ENCODE measurements at regions not wholly inside any gene's neighbourhood (a gene's known extent, or its start where the extent isn't known, plus 50 kb on each side); places are given as distances from the start of the nearest gene placed in this dataset.
"Not testable (repeated sequence)": the region's sequence is repeated elsewhere in the genome, so short reads cannot be mapped to it uniquely, and the experiment has no call there.

DNA sequence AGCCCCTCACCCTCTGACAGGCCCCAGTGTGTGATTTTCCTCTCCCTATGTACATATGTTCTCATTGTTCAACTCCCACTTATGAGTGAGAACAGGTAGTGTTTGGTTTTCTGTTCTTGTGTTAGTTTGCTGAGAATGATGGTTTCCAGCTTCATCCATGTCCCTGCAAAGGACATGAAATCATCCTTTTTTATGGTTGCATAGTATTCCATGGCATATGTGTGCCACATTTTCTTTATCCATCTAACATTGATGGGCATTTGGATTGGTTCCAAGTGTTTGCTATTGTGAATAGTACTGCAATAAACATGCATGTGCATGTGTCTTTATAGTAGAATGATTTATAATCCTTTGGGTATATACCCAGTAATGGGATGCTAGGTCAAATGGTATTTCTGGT lies 223.7 kb upstream of the VLDLR start:
- DNase-seq, result not testable (repeated sequence)

DNA sequence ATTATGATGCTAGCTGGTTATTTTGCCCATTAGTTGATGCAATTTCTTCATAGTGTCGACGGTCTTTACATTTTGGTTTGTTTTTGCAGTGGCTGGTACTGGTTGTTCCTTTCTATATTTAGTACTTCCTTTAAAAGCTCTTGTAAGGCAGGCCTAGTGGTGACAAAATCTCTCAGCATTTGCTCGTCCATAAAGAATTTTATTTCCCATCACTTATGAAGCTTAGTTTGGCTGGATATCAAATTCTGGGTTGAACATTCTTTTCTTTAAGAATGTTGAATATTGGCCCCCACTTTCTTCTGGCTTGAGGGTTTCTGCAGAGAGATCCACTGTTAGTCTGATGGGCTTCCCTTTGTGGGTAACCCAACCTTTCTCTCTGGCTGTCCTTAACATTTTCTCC lies 219.8 kb upstream of the VLDLR start:
- not testable (repeated sequence) for DNase-seq

DNA sequence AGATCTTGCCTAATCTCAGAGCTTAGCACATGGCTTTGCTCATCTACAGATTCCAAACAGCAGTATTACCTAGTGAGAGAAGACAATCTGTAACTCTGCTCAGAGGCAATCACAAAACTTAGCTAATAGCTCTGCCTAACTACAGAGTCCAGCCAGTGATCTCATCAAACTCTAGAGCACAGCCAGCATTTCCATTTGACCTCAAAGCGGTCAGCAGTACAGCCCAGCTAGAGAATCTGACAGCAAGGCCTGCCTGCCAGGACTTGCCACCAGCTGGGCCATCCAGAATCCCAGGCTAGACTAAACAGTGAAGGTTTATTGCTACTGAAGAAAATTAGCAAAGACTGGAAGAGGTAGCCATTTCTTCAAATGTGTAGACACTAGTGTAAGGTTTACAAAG lies 217.9 kb upstream of the VLDLR start:
- no peak for DNase-seq

DNA sequence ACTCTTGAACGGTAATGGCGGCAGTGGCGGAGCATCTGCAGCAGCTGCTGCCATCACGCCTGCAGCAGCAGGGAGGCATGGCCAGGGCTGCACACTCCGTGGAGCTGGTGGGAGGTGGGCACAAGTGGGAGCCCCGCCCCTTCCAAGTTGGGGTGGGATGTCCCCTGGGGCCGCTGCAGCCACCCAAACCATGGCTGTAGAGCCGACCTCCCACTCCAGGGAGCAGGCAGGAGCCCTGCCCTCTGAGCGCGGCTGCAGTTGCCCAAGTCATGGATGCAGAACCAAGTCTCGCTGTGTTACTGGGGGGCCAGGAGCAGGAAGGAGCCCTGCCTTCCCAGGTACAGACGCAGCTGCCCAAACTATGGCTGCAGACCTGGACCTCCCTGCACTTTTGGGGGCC lies 215.3 kb upstream of the VLDLR start:
- no peak for DNase-seq

DNA sequence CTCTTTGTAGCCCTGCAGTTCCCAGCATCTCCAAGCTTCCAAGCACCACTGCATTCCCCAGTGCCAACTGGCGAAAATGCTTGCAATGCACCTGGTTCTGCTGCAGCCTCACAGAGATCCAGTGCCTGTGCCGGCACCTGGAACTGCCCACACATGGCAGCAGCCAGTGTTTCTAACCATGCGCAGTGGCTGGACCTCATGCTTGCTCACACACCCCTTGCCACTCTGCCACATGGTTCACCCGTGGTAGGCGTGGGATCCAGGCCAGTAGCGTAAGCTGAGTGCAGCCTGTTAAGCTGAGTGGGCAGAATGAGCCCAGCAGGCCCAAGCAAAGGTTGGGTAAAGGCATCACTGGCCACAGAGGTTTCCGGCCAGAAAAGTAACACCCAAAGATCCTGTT lies 214.1 kb upstream of the VLDLR start:
- no peak for DNase-seq

DNA sequence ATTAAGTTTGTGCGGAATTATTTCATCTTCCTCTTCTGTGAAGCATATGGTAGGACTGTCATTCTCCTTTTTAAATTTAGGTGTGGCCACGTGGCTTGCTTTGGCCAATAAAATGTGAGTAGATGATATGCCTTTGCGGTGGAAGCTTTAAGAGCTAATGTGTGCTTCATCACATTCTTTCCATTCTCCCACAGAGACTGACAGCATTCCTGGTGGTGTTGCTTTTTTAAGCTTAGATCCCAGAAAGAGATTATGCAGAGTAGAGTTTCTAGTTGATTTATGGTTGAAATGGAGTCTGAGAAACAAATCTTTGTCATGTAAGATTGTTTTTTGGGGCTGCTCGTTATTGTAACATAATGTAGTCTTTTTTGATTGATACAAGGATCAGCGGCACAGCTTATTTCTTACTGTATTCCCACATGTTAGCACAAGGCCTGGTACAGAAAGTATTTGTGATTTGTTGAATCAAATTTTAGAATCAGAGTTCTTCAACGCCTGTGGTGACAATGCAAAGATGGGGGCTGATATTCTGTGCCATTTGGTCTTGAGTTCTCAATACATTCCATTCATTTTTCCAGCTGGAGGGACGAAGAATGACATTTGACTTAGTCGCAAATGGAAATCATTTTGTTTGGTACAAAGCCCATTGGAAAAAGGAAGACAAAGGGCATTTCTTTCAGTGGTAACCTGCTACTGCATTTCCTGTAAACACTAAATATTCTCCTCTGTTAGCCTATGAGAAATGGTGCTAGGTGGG lies 209.9 kb upstream of the VLDLR start:
- DNase-seq, result no peak

DNA sequence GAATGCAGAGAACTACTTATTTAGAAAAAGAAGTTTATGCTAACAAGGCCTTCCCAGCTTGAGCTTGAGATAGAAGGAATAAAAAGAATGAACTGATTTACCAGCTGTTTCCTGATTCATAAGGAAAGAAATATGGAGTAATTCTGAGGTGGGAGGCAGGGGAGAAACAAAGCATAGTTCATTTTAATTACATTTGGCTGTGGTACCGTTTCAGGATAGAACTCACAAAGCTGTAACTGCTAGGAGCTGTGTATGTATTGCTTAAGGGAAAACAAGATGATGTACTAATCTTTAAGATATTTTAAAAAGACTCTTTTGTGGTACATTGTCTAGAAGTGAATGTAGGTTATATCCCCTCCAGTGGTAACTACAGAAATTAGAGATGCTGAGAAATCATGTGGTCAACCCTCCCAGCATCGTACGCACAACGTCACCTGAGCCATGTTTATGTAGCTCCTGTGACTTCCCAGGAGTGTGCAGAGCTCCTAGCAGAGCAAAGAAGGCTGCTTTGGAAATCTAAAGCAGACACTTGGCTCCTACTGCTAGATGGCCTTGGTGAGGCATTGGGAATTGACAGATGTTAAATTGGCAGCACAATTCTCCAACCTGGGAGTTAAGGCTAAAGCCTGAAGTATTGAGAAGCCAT lies 208.3 kb upstream of the VLDLR start:
- DNase-seq, result peak in 1 of 2 experiments; percentile 29

DNA sequence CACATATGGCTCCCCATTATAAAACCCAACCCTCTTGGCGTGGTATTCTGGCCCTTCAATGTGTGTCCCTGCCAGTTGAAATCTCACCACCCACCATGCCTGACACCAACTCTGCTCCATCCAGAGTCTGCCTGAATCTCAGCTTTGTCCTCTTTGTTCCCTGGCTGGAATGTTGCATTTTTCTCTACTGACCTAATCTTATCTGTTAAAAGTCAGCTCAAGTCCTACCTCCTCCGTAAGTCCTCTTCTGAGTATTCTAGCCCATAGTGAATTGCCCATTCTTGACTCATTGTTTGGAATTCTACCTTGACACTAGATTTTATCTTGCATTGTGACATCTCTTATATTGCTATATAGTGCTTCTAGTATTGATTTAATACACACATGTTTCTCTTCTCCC lies 207.1 kb upstream of the VLDLR start:
- no peak for DNase-seq

DNA sequence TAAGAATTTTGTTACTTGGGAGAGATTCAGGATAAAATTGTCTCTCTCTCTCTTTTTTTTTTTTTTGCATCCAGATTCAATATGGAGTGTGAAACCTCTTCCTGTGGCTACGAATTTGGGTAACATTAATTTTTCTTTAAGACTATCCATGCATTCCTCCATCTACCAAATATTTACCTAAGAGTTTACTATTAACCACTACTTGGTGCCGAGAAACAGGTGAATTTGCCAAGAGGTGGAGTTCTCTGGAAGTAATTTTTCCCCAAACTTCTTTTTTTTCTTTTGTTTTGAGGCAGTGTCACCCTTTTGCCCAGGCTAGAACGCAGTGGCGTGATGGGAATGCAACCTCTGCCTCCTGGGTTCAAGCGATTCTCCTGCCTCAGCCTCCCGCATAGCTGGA lies 206.3 kb upstream of the VLDLR start:
- no peak for DNase-seq

DNA sequence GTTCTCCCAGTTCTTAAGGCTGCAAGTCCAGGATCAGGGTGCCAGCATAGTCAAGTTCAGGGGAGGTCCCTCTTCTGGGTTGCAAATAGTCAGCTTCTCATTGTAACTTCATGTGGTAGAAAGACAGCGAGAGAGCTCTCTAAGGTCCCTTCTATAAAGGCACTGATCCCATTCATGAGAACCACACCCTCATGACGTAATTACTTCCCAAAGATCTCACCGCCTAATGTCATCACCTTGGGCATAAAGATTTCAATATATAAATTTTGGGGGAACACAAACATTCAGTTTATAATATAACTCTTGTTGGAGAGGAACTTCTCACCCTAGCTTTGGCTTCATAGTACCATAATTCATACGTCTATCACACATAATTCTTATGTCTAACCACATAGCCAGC lies 203.9 kb upstream of the VLDLR start:
- DNase-seq, result no peak

DNA sequence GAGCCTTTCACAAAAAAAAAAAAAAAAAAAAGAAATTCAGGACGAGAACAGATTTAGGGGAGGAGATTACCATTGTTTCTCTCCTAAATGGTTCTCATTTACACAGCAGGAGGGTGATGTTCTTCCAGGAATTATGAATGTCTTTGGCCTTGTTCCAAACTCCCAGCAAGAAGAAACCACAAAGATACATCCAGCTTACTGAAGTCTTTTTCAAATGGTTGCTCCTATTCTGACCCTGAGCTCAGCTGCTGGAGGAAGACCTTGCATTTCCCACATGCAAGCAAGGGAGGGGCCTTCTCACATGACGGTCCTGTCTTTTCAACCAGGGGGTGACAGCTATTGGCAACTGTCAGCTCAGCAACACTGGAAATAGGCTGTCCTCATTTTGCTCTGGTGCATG lies 203.0 kb upstream of the VLDLR start:
- peak; percentile 79 to 97 for DNase-seq

DNA sequence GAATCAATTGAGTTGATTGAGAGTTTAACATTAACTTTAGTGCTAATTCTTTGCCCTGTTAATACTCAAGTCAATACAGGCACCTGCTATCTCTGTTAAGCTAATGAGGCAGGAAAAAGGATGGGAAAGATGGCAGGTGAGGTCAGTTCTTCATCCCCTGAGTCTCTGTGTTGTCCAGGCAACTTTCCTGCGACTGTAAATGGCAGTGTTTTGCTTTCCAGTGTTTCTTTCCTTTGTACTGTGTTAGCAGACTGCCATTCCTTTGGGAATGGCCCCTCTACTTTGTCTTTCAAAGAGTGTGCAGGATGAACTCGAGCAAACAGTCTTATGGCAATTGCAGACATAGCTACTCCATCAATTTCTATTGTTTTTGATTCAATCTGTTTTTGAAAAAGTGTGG lies 202.2 kb upstream of the VLDLR start:
- no peak for DNase-seq

DNA sequence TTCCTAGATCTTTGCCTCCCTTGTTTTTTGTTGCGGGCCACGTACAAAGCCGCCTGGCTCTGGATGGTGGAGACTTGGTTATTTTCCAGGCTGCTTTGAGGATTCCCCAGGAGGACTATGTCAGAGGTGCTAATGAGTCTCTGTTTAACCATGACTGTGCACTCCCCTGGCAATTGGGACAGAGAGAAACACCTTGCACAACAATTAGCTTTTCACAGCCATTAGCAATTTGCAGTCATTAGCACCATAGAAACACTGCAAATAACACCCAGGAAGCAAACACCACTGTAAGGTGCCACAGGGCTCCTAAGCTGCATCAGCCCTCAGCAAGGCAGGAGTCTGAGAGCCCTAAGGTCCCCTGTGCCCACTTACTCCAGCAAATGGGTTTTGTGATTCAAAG lies 201.0 kb upstream of the VLDLR start:
- no peak for DNase-seq

DNA sequence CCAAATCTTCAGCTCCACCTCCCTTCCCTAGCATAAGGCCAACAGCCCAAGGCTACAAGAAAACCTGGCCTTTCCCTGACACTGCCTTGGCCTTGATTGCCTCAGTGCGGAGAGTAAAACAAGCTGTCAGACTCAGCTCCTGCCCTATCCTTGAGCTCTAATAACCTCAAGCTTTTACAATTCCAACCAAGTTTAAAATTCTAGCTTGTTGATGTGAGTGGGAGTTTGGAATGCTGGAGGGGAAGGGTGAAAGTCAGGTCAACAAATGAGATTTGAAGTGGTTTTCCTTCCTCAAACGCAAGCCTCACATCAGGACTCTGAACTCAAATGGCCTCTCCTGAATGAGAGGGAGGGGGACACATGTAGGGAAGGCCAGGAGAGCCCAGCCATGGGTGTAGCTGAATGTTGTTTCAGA lies 197.0 kb upstream of the VLDLR start:
- DNase-seq, result no peak

DNA sequence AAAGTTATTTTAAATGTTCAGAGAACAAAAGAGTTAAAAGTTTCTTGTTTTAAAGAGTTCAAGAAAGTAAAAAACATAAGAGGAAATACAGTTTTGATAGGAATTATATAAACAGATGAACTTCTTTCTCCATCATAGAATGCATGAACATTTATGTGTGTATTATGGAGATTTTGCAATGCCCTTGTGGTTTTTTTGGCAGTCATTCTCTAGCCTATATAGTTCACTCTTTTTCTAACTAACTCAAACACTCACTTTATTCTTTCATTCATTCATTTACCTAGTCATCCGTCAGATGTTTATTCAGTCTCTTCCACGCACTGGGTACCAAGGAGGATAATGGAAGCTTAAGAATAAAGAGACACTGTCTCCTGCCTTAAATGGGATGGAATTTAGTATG lies 195.9 kb upstream of the VLDLR start:
- no peak for DNase-seq

DNA sequence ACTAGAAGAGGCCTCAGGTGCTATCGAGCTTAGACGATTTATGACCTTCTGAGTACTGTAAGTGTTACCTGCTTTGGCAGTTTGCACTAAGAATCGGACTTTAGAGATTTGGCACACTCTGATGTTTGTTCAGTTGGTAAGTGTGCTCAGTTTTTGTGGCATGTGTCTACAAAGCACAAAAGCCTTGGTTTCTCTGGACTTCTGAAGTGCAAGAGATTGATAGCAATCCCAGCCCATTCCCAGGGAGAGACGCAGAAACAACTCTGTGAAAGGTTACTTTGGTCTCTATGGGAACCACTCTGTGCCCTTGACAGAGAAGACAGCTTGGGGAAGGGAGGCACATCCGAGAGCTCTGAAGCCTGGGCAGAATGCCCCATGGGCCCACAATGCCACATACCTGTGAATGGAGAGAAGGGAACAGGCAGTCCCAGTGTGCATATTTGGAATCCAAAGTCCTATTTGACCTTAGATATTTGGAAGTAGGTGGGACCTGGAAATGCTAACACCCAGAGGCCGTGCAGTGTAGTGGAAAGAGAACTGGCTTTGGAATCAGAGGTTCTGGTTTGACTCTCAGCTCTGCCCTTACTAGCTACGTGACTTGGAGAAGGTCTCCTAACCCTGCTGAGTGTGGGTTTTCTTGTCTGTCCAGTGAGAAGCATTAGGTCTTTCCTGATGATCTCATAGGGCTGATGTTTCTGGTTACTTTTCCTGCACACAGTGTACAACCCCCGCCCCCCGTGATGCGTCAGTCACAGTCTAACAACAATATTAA lies 194.3 kb upstream of the VLDLR start:
- no peak for DNase-seq

DNA sequence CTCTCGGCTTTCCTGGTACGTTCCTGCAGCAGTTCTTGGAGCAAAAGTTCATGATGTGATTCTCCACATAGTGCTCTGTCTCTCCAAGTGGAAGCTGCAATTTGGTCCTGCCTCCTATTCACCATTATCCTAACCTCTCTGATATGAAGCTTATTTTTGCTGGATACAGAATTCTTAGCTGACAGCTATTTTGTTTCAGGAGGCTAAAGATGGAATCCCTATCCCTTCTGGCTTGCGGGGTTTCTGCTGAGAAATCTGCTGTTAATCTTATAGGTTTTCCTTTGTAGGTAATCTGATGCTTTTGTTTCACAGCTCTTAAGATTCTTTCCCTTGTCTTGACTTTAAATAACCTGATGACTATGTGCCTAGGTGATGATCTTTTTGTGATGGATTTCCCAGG lies 181.6 kb upstream of the VLDLR start:
- DNase-seq, result no peak

DNA sequence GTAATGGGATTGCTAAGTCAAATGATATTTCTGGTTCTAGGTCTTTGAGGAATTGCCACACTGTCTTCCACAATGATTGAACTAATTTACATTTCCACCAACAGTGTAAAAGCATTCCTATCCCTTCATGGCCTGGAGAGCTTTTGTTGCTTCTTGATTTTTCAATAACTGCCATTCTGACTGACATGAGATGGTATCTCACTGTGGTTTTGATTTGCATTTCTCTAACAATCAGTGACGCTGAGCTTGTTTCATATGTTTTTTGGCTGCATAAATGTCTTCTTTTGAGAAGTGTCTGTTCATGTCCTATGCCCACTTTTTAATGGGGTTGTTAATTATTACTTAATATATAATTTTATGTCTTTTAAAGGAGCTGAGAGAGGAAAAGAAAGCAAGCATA lies 177.7 kb upstream of the VLDLR start:
- not testable (repeated sequence) for DNase-seq

DNA sequence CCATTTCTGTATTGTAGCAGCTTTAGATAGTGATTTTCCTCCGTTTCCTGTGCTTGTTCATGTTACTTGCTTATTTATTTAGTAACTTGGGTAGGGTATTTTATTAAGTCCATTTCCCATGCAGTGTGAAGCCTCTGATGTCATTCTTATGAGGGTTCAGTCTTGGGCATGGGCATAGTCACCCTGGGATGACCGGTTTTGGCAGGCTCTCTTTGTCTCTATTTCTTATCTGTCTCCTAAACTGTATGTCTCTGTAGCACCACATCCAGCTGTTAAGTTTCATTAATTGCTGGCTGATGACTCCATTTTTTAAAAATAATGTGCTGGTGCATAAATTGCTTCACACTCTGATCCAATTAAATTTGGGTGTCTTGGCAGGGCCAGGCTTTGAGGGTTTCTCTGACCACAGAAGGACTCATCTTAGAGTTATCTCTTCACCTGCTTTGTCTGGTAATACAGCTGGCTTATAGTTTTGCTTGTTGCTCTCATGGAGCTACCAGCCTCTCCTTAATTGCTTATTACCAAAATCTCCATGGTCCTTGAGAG lies 173.3 kb upstream of the VLDLR start:
- no peak for DNase-seq

DNA sequence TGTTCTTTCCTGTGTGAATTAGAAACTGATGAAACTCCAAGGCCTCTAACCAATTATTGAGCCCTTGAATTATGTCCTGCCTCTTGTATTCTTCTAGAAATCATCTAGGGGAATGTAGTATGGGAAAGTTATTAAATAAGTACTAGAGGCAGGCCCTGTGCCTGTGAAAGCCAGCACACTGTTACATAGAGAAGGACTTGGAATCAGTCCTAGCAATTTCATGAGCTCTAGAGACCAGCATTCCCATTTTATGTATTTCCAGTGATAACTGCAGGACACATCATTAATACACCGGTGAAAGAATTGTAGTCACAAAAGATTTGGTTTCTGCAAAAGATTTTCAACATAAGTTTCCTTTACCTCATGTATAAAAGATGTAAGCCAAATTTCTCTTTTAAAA lies 168.5 kb upstream of the VLDLR start:
- no peak for DNase-seq

DNA sequence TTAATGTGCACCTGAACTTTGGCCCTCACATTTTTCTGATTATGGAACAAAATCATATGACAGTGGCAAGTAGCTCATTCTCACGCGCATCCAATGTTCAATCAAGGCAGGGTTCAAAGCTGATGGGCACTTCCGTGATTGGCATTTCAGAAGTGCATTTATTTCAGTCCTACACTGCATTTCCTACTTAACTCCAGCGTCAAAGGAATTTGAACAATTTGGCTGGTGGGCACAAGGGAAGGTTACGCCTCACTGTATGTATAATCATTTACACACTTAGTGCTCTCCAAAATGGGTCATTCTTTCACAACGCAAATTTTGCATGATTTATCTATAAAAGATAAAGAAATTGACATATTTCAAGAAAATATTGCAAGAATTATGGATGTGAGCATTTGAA lies 167.9 kb upstream of the VLDLR start:
- no peak for DNase-seq

DNA sequence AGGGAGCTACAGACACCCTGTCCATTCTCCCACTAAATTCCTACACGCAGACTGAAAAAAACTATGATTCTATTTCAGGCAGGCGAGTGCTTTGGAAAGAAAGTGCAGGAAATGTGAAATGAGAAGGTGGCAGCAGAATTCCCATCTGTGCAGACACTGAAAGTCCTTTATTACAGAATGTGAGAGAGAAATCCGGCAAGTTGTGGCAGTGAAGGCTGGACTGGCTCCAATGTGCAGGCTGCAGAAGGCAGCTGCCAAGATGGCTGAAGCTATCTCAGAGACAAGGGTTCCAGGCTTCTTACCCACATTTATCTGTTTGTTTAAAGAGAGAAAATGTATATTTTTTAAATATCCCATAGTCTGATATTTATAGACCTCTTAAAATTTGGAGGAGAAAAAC lies 161.8 kb upstream of the VLDLR start:
- DNase-seq, result peak; percentile 82 to 94

DNA sequence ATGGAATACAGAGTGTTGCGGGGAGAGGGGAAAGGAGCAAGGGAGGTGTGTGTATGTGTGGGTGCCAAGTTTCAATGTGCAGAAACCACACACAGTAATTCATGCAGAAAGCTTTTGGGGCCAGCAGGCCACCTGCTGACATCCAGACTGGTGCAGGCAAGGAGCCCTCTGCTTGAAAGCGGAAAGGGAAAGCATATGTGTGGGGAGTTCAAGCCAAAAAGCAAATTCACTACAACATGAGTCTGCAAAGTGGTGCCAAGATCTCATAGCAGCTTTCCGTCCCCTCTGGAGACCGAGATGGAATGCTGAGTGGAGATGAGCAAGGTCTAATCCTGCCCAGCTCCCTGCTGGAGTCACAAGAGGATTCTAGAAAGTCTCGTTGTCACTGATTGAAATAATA lies 159.7 kb upstream of the VLDLR start:
- DNase-seq, result peak; percentile 99 to 100

DNA sequence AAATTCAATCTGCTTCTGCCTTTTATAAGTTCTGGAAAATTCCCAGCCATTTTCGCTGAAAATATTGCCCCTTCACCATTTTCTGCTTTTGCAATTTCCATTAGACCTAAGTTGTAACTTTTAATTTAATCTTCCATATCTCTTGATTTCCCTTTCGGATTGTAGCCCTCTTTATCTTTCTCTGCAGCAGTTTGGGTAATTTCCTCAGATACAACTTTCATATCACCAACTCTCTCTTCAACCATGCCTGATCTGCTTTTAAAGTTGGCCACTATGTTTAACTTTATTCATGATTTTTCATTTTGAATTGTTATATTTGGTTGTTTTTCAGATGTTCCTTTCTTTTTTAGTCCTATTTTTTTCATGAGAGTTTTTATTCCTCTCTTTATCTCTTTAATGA lies 157.0 kb upstream of the VLDLR start:
- DNase-seq, result no peak

Data from NCI-H446 (cell line).